HCT116 (cell line): ENCODE measurements at regions not wholly inside any gene's neighbourhood (a gene's known extent, or its start where the extent isn't known, plus 50 kb on each side); places are given as distances from the start of the nearest gene placed in this dataset.

ENCODE experiments used
- ATAC-seq: fragments of 200-7000 bp; cut with Tn5 transposase; 2 replicates; pipeline ENCODE4 v1.9.1; 2020; ENCODE audit warnings: mild to moderate bottlenecking, moderate library complexity
- BruUV-seq: library from RNA; stranded (reverse); fragments of 400-500 nt; replicated peaks from 2 replicates; lab custom pipeline; 2021; lab: Mats Ljungman, UMichigan
- CTCF ChIA-PET: fragments of 300-600 bp; sonication (Branson Sonifier 250); formaldehyde crosslinking; loops from one replicate; lab custom pipeline; 2021; ENCODE audit warnings: antibody characterized with exemption; lab: Charles Lee
- POLR2A ChIA-PET: fragments of 300-600, 350-600 bp; sonication (Branson Sonifier 250); formaldehyde crosslinking; loops from one replicate; lab custom pipeline; 2021; ENCODE audit warnings: antibody characterized with exemption; lab: Charles Lee
- RAD21 ChIA-PET, 2 experiments: fragments of 300-600 bp; sonication (Branson Sonifier 250); formaldehyde crosslinking; loops; one replicate each; lab custom pipeline; 2023; ENCODE audit warnings: low total read pairs in 2 of 2; ENCODE audit not compliant: uncharacterized antibody in 2 of 2, unreplicated experiment in 2 of 2, low non-redundant PET in 1 of 2; lab: Charles Lee
- DNase-seq: peaks from one replicate; pipeline ENCODE4 v3.0.0-alpha.2; 2010; ENCODE audit warnings: low read depth, low spot score
- H2AFZ ChIP-seq: fragments of 200-600 bp; shearing (Covaris generic), sonication (generic); 2 replicates; pipeline ENCODE4 v1.6.1; 2017; ENCODE audit warnings: low read depth, mixed run types, mixed read lengths, antibody characterized with exemption, low read length; ENCODE audit not compliant: poor library complexity, severe bottlenecking
- H3K27ac ChIP-seq: 2 replicates; pipeline ENCODE4 v1.5.1; 2012; ENCODE audit warnings: low read depth, low read length
- H3K27me3 ChIP-seq: fragments of 200-600 bp; sonication (generic); 2 replicates; pipeline ENCODE4 v1.6.1; 2016; ENCODE audit warnings: mixed run types, low read length, mixed read lengths; ENCODE audit not compliant: insufficient read depth
- H3K36me3 ChIP-seq, 2 experiments: fragments of 200-500 bp in 1 of 2; fragments of 200-600 bp in 1 of 2; sonication (Bioruptor generic) in 1 of 2; sonication (generic) in 1 of 2; 2 replicates each; pipeline versions ENCODE4 v1.5.1 to v1.6.1; 2014 to 2016; ENCODE audit warnings: low read length in 2 of 2, inconsistent platforms in 1 of 2, mixed read lengths in 1 of 2, mixed run types in 1 of 2; ENCODE audit not compliant: insufficient read depth in 2 of 2, control insufficient read depth in 1 of 2
- H3K4me1 ChIP-seq, 2 experiments: fragments of 200-600 bp in 1 of 2; sonication (generic) in 1 of 2; 2 replicates each; pipeline versions ENCODE4 v1.5.1 to v1.6.1; 2012 to 2017; ENCODE audit warnings: low read length in 2 of 2, inconsistent platforms in 1 of 2, mild to moderate bottlenecking in 1 of 2, mixed read lengths in 1 of 2, mixed run types in 1 of 2, moderate library complexity in 1 of 2; ENCODE audit not compliant: insufficient read depth in 2 of 2, control insufficient read depth in 1 of 2
- H3K4me2 ChIP-seq: fragments of 200-600 bp; sonication (generic); 2 replicates; pipeline ENCODE4 v1.6.1; 2017; ENCODE audit warnings: mixed run types, low read length, mixed read lengths
- H3K4me3 ChIP-seq, 2 experiments: fragments of 200-600 bp in 1 of 2; sonication (generic) in 1 of 2; replicated peaks in 1 of 2; 2 replicates each; pipeline ENCODE4 v1.5.1; 2011 to 2016; ENCODE audit warnings: low read length in 2 of 2, control low read depth in 1 of 2, low read depth in 1 of 2, mild to moderate bottlenecking in 1 of 2, mixed read lengths in 1 of 2, mixed run types in 1 of 2
- H3K79me2 ChIP-seq: fragments of 200-600 bp; sonication (generic); 2 replicates; pipeline ENCODE4 v1.6.1; 2017; ENCODE audit warnings: mild to moderate bottlenecking, mixed run types, low read length, moderate library complexity, mixed read lengths; ENCODE audit not compliant: insufficient read depth
- H3K9ac ChIP-seq: fragments of 200-600 bp; sonication (generic); 2 replicates; pipeline ENCODE4 v1.6.1; 2016; ENCODE audit warnings: low read length, mixed read lengths
- H3K9me2 ChIP-seq: fragments of 200-600 bp; sonication (generic), shearing (Covaris generic); 2 replicates; pipeline ENCODE4 v1.6.1; 2017; ENCODE audit warnings: mixed run types, mild to moderate bottlenecking, moderate library complexity; ENCODE audit not compliant: insufficient read depth
- H3K9me3 ChIP-seq, 2 experiments: fragments of 200-500 bp in 1 of 2; fragments of 200-600 bp in 1 of 2; sonication (Bioruptor generic) in 1 of 2; sonication (generic) in 1 of 2; 2 replicates each; pipeline ENCODE4 v1.6.1; 2014 to 2017; ENCODE audit warnings: low read length in 2 of 2, mixed read lengths in 2 of 2, inconsistent platforms in 1 of 2, low read depth in 1 of 2, mild to moderate bottlenecking in 1 of 2, mixed run types in 1 of 2, moderate library complexity in 1 of 2; ENCODE audit not compliant: control insufficient read depth in 1 of 2, insufficient read depth in 1 of 2
- H4K20me1 ChIP-seq: fragments of 200-600 bp; sonication (generic), shearing (Covaris generic); 2 replicates; pipeline ENCODE4 v1.6.1; 2017; ENCODE audit warnings: mixed run types, mild to moderate bottlenecking, moderate library complexity; ENCODE audit not compliant: insufficient read depth
- ATF3 ChIP-seq: IDR thresholded peaks from 2 replicates; pipeline ENCODE4 v1.6.1; 2012
- CBX3 ChIP-seq: IDR thresholded peaks from 2 replicates; pipeline ENCODE4 v1.6.1; 2012; ENCODE audit warnings: low read depth
- CEBPB ChIP-seq: IDR thresholded peaks from 2 replicates; pipeline ENCODE4 v1.6.1; 2012; ENCODE audit warnings: low read depth
- EGR1 ChIP-seq: IDR thresholded peaks from 2 replicates; pipeline ENCODE4 v1.6.1; 2012; ENCODE audit warnings: low read depth
- FOSL1 ChIP-seq: IDR thresholded peaks from 2 replicates; pipeline ENCODE4 v1.6.1; 2012; ENCODE audit warnings: low read depth
- JUND ChIP-seq: IDR thresholded peaks from 2 replicates; pipeline ENCODE4 v1.6.1; 2012
- MAX ChIP-seq: IDR thresholded peaks from 2 replicates; pipeline ENCODE4 v1.6.1; 2012
- POLR2A ChIP-seq: IDR thresholded peaks from 2 replicates; pipeline ENCODE4 v1.7.0; 2011; ENCODE audit warnings: borderline replicate concordance; ENCODE audit not compliant: insufficient read depth, insufficient read length; ENCODE audit errors: extremely low read depth
- POLR2AphosphoS5 ChIP-seq: IDR thresholded peaks from 2 replicates; pipeline ENCODE4 v1.6.1; 2011; ENCODE audit warnings: mild to moderate bottlenecking, low read depth, low read length, moderate library complexity
- RAD21 ChIP-seq: IDR thresholded peaks from 2 replicates; pipeline ENCODE4 v1.6.1; 2012; ENCODE audit warnings: low read depth, mild to moderate bottlenecking
- SIN3A ChIP-seq: IDR thresholded peaks from 2 replicates; pipeline ENCODE4 v1.6.1; 2012; ENCODE audit warnings: low read depth
- SP1 ChIP-seq: IDR thresholded peaks from 2 replicates; pipeline ENCODE4 v1.6.1; 2012; ENCODE audit warnings: low read depth
- SRF ChIP-seq: IDR thresholded peaks from 2 replicates; pipeline ENCODE4 v1.6.1; 2012; ENCODE audit warnings: low read depth
- YY1 ChIP-seq: IDR thresholded peaks from 2 replicates; pipeline ENCODE4 v1.6.1; 2011; ENCODE audit warnings: low read length, low read depth, moderate library complexity, mild to moderate bottlenecking; ENCODE audit not compliant: insufficient replicate concordance; ENCODE audit errors: extremely low read depth
- ZNF274 ChIP-seq: fragments of 200-500 bp; sonication (Bioruptor generic); IDR thresholded peaks from 2 replicates; pipeline ENCODE4 v1.6.1; 2014; ENCODE audit warnings: mild to moderate bottlenecking, low read depth, low read length, inconsistent platforms
- intact Hi-C: fragments of 100-400 bp; cut with micrococcal nuclease; formaldehyde crosslinking; loops from 2 replicates; pipeline ENCODE4 v1.10.0; 2022
- TF ChIP-seq, protein P1 (sequence below): IDR thresholded peaks from 2 replicates; pipeline ENCODE4 v1.6.1; 2012; ENCODE audit warnings: low read depth
- TF ChIP-seq, protein P2 (sequence below), 3 experiments: fragments of 200-600 bp in 1 of 3; sonication (generic) in 1 of 3; IDR thresholded peaks in 2 of 3; conservative IDR thresholded peaks in 1 of 3; 2 replicates each; pipeline ENCODE4 v1.5.1; 2012 to 2017; ENCODE audit warnings: low read depth in 2 of 3, low read length in 2 of 3, antibody characterized with exemption in 1 of 3, borderline replicate concordance in 1 of 3, control low read depth in 1 of 3, mild to moderate bottlenecking in 1 of 3, mixed read lengths in 1 of 3, mixed run types in 1 of 3, moderate library complexity in 1 of 3; ENCODE audit not compliant: insufficient read depth in 1 of 3

DNA sequence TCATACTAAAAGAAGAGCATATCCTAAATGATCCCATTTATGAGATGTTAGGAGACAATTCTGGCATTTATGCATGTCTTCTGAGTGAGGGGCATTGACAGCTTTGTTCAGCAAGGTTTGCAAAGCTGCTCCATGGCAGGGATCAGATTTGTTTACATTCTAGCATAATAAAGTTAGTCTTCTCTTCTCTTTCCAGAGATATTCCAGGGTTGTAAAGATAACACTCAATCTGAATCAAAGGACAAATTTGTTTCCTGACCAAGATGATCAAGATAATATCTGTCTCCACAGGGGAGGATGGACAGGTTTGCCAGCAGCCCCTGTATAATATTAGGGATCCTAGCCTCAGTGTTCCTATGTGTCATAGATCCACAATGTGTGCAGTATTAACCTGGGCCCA, 77.5 kb upstream of the ZC3H12C start (continued):
- TF ChIP-seq, protein P1, sequence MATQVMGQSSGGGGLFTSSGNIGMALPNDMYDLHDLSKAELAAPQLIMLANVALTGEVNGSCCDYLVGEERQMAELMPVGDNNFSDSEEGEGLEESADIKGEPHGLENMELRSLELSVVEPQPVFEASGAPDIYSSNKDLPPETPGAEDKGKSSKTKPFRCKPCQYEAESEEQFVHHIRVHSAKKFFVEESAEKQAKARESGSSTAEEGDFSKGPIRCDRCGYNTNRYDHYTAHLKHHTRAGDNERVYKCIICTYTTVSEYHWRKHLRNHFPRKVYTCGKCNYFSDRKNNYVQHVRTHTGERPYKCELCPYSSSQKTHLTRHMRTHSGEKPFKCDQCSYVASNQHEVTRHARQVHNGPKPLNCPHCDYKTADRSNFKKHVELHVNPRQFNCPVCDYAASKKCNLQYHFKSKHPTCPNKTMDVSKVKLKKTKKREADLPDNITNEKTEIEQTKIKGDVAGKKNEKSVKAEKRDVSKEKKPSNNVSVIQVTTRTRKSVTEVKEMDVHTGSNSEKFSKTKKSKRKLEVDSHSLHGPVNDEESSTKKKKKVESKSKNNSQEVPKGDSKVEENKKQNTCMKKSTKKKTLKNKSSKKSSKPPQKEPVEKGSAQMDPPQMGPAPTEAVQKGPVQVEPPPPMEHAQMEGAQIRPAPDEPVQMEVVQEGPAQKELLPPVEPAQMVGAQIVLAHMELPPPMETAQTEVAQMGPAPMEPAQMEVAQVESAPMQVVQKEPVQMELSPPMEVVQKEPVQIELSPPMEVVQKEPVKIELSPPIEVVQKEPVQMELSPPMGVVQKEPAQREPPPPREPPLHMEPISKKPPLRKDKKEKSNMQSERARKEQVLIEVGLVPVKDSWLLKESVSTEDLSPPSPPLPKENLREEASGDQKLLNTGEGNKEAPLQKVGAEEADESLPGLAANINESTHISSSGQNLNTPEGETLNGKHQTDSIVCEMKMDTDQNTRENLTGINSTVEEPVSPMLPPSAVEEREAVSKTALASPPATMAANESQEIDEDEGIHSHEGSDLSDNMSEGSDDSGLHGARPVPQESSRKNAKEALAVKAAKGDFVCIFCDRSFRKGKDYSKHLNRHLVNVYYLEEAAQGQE: no peak
- TF ChIP-seq, protein P2, sequence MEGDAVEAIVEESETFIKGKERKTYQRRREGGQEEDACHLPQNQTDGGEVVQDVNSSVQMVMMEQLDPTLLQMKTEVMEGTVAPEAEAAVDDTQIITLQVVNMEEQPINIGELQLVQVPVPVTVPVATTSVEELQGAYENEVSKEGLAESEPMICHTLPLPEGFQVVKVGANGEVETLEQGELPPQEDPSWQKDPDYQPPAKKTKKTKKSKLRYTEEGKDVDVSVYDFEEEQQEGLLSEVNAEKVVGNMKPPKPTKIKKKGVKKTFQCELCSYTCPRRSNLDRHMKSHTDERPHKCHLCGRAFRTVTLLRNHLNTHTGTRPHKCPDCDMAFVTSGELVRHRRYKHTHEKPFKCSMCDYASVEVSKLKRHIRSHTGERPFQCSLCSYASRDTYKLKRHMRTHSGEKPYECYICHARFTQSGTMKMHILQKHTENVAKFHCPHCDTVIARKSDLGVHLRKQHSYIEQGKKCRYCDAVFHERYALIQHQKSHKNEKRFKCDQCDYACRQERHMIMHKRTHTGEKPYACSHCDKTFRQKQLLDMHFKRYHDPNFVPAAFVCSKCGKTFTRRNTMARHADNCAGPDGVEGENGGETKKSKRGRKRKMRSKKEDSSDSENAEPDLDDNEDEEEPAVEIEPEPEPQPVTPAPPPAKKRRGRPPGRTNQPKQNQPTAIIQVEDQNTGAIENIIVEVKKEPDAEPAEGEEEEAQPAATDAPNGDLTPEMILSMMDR (IDR thresholded peaks at IDR 0.05 in 2 of 3, conservative IDR thresholded peaks at IDR 0.05 in 1 of 3; ENCODE audit: borderline replicate concordance in 1 of 3, insufficient read depth in 1 of 3, low read depth in 2 of 3, low read length in 2 of 3): no peak
- TF ChIP-seq JUND (no peak), EGR1 (no peak)

- Histone ChIP-seq H3K27me3 (no peaks in the 10 kb centered on the region), H3K79me2 (no peaks in the 10 kb centered on the region), H4K20me1 (no peaks in the 10 kb centered on the region), H3K36me3 (no peaks in the 10 kb centered on the region), H3K4me2 (no peak overlapping the region), H3K9ac (no peak overlapping the region), H2AFZ (no peak overlapping the region), H3K4me3 (no peak overlapping the region), H3K9me3 (no peaks in the 10 kb centered on the region), H3K4me1 (no peaks in the 10 kb centered on the region), H3K9me2 (no peaks in the 10 kb centered on the region), H3K27ac (no peak overlapping the region)
- ChIA-PET RAD21 (no interaction called here), POLR2A (no interaction called here), CTCF (no interaction called here)
- intact Hi-C loops: no loop called here
- BruUV-seq: no TSS peak
- DNase-seq (no peak), ATAC-seq (no peak)
- TF ChIP-seq ATF3 (no peak), CEBPB (no peak), CBX3 (no peak), POLR2AphosphoS5 (no peak), RAD21 (no peak), ZNF274 (no peak), SRF (no peak), FOSL1 (no peak), POLR2A (no peak), SP1 (no peak), SIN3A (no peak), MAX (no peak), YY1 (no peak)
- TF ChIP-seq, protein P2 (IDR thresholded peaks at IDR 0.05 in 2 of 3, conservative IDR thresholded peaks at IDR 0.05 in 1 of 3; ENCODE audit: borderline replicate concordance in 1 of 3, insufficient read depth in 1 of 3, low read depth in 2 of 3, low read length in 2 of 3): no peak
These were observed 73.5 kb upstream of the ZC3H12C start for GRCh38 chr11:110019675-110020074.
